ENCODE measurements at regions not wholly inside any gene's neighbourhood (a gene's known extent, or its start where the extent isn't known, plus 50 kb on each side); places are given as distances from the start of the nearest gene placed in this dataset.

DNA sequence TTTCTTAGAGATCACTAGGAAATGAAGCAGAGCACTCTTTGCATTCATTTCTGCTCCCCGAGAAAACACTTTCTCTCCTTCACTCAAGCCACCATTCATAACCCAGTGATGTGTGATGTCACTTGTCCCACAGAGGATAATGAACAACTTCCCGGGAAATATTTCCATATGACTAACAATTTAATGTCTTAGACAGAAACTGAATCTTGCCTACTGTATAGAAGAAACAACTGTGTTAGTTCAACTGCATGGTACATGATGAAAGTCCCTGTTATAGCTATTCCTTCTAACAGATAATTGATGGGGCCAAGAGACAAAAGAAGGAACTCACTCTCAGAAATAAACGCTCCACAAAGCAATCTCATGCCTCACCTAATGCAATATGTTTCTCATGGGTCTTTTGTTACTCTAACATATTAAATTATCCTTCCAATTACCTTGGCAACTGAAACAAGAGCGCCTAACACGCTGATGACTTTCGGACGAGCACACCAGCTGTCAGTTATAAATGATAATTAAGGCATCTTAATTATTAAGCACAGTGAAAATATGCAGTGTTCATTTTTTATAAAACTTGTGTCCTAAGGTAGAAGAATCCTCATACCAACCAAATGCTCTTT lies 113.7 kb upstream of the TLR3 start:
- Mint-ChIP-seq H3K4me3 (no peak overlapping the region), H3K4me1 (no peaks in the 10 kb centered on the region), H3K27ac (no peak overlapping the region), H3K9me3 (ENCODE audit: low read depth) (no peaks in the 10 kb centered on the region), H3K36me3 (no peaks in the 10 kb centered on the region), H3K27me3 (no peaks in the 10 kb centered on the region)
- ATAC-seq (no peak), DNase-seq (no peak)
- CTCF ChIA-PET: no interaction called here

DNA sequence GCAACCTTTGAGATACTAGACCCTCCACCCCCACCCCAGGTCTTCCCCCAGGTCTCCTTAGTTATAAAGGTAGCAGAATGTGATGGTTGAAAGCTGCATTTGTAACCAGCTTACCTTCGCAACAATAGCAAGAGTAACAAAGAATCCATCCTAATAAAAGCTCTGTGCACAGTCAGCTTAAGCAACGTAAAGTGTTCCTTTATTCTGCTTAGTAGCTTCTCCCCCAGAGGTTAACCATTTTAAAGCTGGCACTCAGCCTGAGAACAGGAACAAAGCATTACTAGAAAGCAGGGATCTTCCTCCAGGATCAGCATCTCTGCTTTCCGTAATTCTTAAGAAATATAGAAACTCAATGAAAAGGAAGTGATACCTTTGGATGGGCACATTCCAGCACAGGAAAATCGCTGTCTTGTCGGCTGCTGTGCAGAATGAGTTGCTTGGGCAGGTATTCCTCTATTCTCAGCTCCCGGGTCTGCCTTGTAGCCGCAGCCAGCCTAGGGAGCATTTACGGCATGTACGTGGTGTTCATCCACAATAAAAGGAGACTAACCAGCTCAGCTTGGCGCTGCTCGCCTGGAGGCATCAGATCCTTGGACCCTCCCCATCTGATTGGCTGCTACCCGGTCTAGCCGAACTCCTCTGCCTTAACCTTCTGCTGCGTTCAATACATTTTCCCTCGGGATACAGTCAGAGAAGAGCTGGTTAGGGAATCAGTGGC lies 113.0 kb upstream of the TLR3 start:
- H3K27ac Mint-ChIP-seq: no peak overlapping the region
- CTCF ChIA-PET: no interaction called here
- H3K27me3 Mint-ChIP-seq: no peaks in the 10 kb centered on the region
- H3K9me3 Mint-ChIP-seq (ENCODE audit: low read depth): no peaks in the 10 kb centered on the region
- no peak overlapping the region for H3K4me3 Mint-ChIP-seq
- H3K36me3 Mint-ChIP-seq: no peaks in the 10 kb centered on the region
- no peaks in the 10 kb centered on the region for H3K4me1 Mint-ChIP-seq
- DNase-seq (no peak), ATAC-seq (no peak)

DNA sequence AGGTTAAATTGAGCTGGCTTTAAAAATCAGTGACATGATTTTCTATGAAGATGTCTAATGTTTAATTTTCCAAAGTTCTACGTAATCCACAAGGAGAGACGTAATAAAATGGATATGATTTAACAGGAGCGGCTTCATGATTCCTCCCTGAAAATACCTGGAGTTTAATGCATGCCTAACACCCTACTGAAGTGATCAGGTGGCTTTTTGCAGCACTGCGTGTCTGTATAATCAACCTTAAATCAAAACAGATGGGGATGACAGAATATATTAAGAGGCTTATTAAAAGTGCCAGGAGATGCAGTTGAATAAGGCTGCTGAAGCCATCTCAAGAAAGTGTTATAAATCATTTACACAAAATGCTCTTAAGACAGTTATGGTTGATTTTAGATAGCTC lies 112.4 kb upstream of the TLR3 start:
- no peaks in the 10 kb centered on the region for H3K36me3 Mint-ChIP-seq
- DNase-seq (no peak), ATAC-seq (no peak)
- H3K9me3 Mint-ChIP-seq (ENCODE audit: low read depth): no peaks in the 10 kb centered on the region
- no peak overlapping the region for H3K27ac Mint-ChIP-seq
- H3K4me1 Mint-ChIP-seq: no peaks in the 10 kb centered on the region
- no peak overlapping the region for H3K4me3 Mint-ChIP-seq
- CTCF ChIA-PET: no interaction called here
- H3K27me3 Mint-ChIP-seq: no peaks in the 10 kb centered on the region

DNA sequence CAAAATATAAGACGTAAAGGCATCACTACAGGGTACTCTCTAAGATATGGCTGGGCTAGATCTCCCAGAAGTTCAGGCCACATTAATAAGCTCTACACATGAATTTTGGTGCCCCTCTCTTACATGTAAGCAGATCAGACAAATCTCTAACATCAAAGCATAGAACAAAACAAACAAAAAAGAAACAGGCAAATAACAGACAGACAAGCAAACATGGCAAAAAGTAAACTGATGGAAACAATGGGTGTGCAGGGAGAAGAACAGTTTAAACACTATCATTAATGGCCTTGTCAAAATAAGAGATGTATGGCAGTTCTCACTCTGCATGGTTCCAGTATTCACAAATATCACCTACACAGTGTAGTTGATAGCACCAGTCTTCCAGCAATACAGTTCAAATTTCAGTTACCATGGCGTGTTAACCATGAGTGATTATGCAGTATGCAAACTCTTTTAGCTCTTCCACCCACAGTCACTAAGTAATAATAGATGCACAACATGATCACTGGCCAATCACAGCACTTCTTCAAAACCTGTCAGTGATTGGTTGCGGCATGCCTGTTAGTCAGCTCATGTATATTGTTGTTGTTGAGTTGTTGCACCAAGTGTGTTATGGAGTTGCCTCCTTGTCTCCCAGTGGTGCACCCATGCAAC lies 110.7 kb upstream of the TLR3 start:
- Mint-ChIP-seq H3K4me3 (no peak overlapping the region), H3K36me3 (no peaks in the 10 kb centered on the region)

DNA sequence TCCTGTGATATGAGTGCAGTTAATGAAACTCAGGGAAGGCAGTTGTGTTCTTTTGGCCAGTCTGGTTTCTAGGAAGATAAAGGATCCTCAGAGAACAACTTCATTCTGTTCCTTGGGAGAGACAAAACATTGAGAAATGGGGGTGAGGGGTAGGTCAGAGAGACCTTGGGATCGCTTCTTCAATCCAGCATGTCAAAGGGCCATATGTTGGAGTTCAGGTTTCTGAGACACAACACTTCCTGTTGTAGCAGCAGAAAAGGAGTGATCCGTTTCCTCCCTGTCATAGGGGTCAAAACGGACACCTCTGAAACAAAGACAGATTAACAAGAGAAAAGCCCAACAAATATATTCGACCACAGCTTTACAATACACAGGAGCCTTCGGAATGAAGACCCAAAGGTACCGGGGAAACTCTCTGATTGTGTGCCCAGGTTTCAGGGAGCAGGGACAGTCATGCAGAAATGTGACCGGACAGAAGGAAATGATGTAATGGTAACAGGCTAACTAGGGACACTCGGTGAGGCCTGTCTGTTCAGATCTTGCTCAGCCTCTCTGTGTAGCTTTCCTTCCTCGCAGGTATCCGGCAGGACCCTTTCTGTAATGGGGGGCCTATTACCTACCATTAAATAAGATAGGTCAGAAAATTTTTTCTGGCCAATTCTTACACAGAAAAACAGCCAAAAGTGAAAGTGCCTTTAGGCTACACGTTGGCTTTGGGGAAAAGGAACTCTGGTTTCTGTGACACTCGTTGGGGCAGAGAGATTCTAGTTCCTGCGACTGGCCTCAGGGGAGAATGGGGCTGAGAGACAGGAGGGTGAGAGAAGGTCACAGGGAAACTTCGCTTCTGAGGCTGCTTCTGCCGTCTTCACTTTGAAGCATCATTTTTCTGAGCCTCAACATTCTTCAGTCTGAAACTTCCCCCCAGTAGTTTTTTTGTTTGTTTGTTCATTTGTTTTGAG lies 103.3 kb upstream of the TLR3 start:
- no peak for ATAC-seq
- Mint-ChIP-seq H3K36me3 (no peaks in the 10 kb centered on the region), H3K27me3 (peaks cover 7% of the 10 kb centered on the region)

More for the DNA sequence above, 110.7 kb upstream of the TLR3 start:
- peaks cover 4% of the 10 kb centered on the region for H3K27me3 Mint-ChIP-seq
- no peak for ATAC-seq
- CTCF ChIA-PET: interaction anchor here (1.1 kb wide), 1 partner anchor 179 kb away, joined by 3 read pairs; no protein-coding TSS in a partner anchor
- no peaks in the 10 kb centered on the region for H3K4me1 Mint-ChIP-seq
- H3K27ac Mint-ChIP-seq: no peak overlapping the region
- DNase-seq: no peak
- no peaks in the 10 kb centered on the region for H3K9me3 Mint-ChIP-seq (ENCODE audit: low read depth)

DNA sequence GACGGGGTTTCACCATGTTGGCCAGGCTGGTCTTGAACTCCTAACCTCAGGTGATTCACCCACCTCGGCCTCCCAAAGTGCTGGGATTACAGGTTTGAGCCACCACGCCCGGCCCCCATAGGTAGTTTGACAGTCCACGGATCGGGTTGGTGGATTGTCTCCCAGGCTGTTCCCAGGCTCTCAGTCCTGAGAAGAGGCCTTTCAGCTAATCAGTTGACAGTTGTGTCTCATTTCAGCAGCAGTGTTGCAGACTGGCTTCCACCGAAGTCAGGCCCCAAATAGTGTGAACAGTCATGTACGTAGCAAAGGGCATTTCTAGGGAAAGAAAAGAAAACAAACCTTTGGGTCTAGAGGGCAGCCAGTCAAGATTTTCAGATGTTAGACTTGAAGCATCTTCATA lies 102.4 kb upstream of the TLR3 start:
- CTCF ChIA-PET: no interaction called here
- no peaks in the 10 kb centered on the region for H3K36me3 Mint-ChIP-seq
- no peak for DNase-seq
- no peaks in the 10 kb centered on the region for H3K4me1 Mint-ChIP-seq
- ATAC-seq: no peak
- no peak overlapping the region for H3K4me3 Mint-ChIP-seq
- H3K9me3 Mint-ChIP-seq (ENCODE audit: low read depth): no peaks in the 10 kb centered on the region
- H3K27me3 Mint-ChIP-seq: peaks cover 7% of the 10 kb centered on the region
- no peak overlapping the region for H3K27ac Mint-ChIP-seq

More for the DNA sequence above, 103.3 kb upstream of the TLR3 start:
- no peak overlapping the region for H3K4me3 Mint-ChIP-seq
- no peaks in the 10 kb centered on the region for H3K9me3 Mint-ChIP-seq (ENCODE audit: low read depth)
- H3K4me1 Mint-ChIP-seq: no peaks in the 10 kb centered on the region
- CTCF ChIA-PET: no interaction called here
- no peak overlapping the region for H3K27ac Mint-ChIP-seq
- no peak for DNase-seq

DNA sequence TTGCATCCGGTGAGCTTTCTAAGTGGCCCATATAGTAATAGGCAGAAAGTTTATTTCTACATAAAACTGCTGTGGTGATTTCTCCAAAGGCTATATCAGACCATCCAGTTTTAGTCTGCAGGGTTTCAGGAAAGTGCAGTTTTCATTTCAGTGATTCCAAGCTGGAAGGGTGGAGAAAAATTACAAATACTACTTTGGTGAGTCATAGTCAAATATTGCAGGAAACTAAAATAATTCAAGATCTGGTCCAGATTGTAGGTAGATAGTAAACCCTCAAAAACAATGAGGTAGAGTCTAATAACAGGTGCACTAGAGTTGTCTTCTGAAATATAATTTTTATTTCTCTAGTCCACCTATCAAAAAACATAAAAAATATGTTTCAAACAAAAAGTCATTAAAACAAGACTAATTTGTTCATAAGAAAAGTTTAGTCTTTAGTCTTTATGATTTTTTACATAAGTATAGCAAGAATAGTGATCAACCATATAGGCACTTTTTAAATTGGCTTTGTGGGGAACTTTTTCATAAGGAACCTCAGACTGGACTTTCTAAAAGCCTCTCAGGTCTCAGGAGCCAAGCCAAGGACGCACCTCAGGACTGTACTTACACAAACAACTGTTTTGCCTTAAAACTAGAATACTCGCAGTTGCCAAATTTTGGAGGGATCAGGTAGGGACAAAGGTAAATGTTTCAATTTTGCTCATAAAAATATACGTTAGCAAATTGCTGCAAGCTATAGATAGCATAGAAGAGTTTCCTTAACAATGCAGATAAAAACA lies 101.8 kb upstream of the TLR3 start:
- CTCF ChIA-PET: no interaction called here
- H3K36me3 Mint-ChIP-seq: no peaks in the 10 kb centered on the region

DNA sequence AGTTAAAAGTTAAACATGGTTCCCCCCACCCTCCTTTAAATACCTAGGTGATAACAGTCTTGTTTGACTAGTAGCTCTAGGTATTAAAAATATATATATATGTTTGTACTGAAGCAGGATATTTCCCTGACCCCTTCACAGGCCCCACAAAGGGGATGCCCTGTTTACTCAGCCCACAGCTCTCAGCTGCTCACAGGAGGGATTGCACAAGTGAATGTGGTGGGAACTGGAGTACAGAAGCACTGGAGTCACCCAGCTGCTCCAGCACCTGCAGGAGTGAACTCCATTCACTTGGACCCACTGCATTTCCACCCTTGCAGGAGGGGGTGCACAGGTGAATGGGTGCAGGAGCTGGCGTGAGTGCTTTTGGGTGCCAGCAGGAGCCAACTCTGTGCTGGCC lies 99.3 kb upstream of the TLR3 start:
- no peak overlapping the region for H3K27ac Mint-ChIP-seq
- ATAC-seq (no peak), DNase-seq (no peak)
- no peak overlapping the region for H3K4me3 Mint-ChIP-seq
- H3K27me3 Mint-ChIP-seq: peaks cover 3% of the 10 kb centered on the region
- H3K4me1 Mint-ChIP-seq: no peaks in the 10 kb centered on the region
- CTCF ChIA-PET: no interaction called here
- H3K9me3 Mint-ChIP-seq (ENCODE audit: low read depth): no peaks in the 10 kb centered on the region
- no peaks in the 10 kb centered on the region for H3K36me3 Mint-ChIP-seq

More for the DNA sequence above, 101.8 kb upstream of the TLR3 start:
- no peak overlapping the region for H3K4me3 Mint-ChIP-seq
- no peaks in the 10 kb centered on the region for H3K9me3 Mint-ChIP-seq (ENCODE audit: low read depth)
- DNase-seq: no peak
- H3K27ac Mint-ChIP-seq: no peak overlapping the region
- peaks cover 6% of the 10 kb centered on the region for H3K27me3 Mint-ChIP-seq
- no peak for ATAC-seq
- H3K4me1 Mint-ChIP-seq: no peaks in the 10 kb centered on the region

DNA sequence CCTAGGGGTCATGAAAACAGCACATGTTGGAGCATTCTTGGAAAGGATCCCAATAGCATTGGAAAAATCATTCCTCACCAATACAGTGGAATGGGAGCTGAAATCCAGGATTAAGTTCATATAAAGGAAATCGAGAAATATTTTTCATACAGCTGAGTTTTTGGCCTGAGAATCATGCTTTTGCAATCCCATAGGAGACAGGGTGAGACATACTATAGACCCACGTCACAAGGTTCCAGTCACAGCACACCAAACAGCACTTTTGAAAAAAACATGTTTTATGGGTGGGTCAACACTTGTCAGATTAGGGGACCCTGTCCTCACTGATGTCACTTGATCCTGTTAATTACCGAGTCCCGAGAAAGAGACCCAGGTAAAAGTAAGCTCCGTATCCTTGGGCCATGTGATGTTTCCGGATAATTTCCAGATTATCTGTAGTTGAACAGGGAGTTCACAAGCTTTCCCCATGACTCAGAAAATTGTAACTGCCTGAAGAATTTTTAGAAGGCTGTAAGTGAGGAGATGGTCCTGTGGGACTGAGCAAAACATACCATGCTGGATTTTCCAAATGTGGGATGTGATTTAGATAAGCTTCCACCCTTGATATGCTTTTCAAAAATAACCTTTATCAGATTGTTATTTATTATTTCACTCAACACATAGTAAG lies 80.9 kb upstream of the TLR3 start:
- H3K4me3 Mint-ChIP-seq: no peak overlapping the region
- no peak for ATAC-seq

DNA sequence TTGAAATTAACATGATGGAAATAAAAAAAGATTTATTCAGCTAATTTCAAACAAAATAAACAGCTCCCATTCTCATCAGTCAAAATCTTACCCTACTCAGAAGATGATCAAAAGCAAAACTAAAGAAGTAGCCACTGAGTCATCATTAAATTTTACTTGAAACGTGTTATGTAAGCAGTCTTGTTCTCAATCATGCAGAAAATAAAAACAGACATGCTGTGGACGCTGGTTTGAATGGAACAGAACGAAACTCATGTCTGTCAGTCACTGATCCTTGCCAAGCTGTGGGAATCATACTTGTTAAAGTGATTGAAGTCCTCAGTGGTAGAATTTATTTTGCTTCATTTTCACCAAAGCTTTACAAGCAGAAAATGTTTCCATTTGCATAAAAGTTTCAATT lies 77.2 kb upstream of the TLR3 start:
- CTCF ChIA-PET: no interaction called here
- no peak for ATAC-seq
- H3K36me3 Mint-ChIP-seq: no peaks in the 10 kb centered on the region
- H3K9me3 Mint-ChIP-seq (ENCODE audit: low read depth): no peaks in the 10 kb centered on the region
- no peak for DNase-seq
- H3K4me3 Mint-ChIP-seq: no peak overlapping the region
- no peak overlapping the region for H3K27ac Mint-ChIP-seq
- no peaks in the 10 kb centered on the region for H3K4me1 Mint-ChIP-seq
- H3K27me3 Mint-ChIP-seq: no peaks in the 10 kb centered on the region

More for the DNA sequence above, 80.9 kb upstream of the TLR3 start:
- DNase-seq: no peak
- Mint-ChIP-seq H3K27me3 (no peaks in the 10 kb centered on the region), H3K9me3 (ENCODE audit: low read depth) (no peaks in the 10 kb centered on the region), H3K36me3 (no peaks in the 10 kb centered on the region), H3K27ac (no peak overlapping the region), H3K4me1 (no peaks in the 10 kb centered on the region)
- CTCF ChIA-PET: interaction anchor here (1.1 kb wide), 1 partner anchor 50 kb away, joined by 3 read pairs; no protein-coding TSS in a partner anchor

DNA sequence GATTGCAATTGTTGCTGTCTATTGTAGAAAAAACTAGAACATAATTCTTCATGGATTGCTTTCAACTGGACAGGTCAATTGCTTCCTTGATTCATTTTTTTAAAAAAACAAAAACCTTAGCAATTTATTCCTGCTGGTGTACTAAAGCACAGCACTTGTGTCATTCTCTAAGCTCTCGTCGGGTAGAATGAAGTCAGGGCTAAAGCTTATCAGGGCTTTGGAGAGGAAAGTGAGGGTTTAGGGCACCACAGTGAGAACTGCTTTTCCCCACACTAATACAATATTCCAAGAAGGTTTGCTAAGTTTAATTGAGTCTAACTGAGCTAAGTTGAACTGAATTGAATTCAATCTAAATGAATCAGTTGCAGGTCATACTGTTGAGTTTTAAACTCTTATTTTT lies 76.4 kb upstream of the TLR3 start:
- CTCF ChIA-PET: no interaction called here
- ATAC-seq (no peak), DNase-seq (no peak)
- Mint-ChIP-seq H3K4me3 (no peak overlapping the region), H3K9me3 (ENCODE audit: low read depth) (no peaks in the 10 kb centered on the region), H3K27me3 (no peaks in the 10 kb centered on the region), H3K36me3 (no peaks in the 10 kb centered on the region), H3K27ac (no peak overlapping the region), H3K4me1 (no peaks in the 10 kb centered on the region)

DNA sequence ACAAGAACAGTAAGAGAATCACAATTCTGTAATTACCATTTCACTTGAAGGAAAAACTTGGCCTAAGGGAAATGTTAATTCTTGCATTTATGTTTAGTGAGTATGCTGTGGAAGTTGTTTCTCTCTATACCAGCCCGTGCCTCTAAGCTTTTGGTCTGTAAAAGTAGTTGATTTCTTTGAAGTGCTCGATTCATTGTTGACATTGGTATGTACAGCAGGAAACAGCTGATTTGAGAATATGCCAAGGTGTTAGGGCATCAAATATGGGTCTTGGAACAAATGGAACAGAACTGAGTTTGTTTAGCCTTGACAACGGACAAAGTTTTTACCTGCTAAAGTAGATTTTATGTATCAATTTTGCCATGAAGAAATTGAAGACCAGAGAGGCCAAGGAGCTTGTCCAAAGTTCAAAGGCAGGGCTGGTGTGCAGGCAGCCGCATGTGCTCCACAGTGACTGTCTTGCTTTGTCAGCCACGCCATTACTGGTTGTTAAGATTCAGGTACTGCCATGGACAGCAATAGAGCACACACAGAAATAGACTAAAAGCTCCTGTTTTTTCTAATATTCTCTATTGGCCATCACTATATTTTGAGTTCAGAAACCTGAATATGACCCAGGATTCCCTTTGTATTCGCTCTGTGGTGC lies 75.5 kb upstream of the TLR3 start:
- DNase-seq (no peak), ATAC-seq (no peak)
- H3K27ac Mint-ChIP-seq: no peak overlapping the region
- H3K27me3 Mint-ChIP-seq: no peaks in the 10 kb centered on the region
- H3K9me3 Mint-ChIP-seq (ENCODE audit: low read depth): no peaks in the 10 kb centered on the region
- no peaks in the 10 kb centered on the region for H3K36me3 Mint-ChIP-seq
- no peaks in the 10 kb centered on the region for H3K4me1 Mint-ChIP-seq
- no peak overlapping the region for H3K4me3 Mint-ChIP-seq
- CTCF ChIA-PET: no interaction called here
